ENCODE measurements at regions not wholly inside any gene's neighbourhood (a gene's known extent, or its start where the extent isn't known, plus 50 kb on each side); places are given as distances from the start of the nearest gene placed in this dataset.

DNA sequence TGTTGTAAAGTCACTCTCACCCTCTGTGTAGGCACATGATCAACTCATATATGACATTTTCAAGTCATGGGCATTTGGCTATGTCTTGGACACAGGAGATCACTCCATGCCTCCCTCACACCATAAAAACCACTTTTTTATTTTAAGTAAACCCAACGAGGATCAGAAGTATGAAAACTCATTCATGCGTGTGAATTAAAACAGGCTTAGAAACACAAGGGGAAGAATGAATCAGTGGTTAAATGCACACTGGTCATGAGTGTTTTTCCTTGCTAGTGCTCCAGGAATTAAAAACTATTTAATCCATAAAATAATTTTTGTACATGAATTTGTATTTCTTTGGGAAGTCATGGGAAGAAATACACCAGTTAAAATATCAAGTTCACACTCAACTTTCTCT is 198.4 kb downstream of the GALC start:
- H3K27me3 ChIP-seq (ENCODE audit: control insufficient read depth in 2 of 2, insufficient read depth in 2 of 2, low read length in 2 of 2) = no peaks in the 10 kb centered on the region
- no peaks in the 10 kb centered on the region for H3K9me1 ChIP-seq (replicated peaks; ENCODE audit: control insufficient read depth, extremely low read depth, insufficient read depth, low read length)
- no peak overlapping the region for H3K27ac ChIP-seq (ENCODE audit: insufficient read depth, low read depth, low read length)
- H4K20me1 ChIP-seq (replicated peaks; ENCODE audit: control insufficient read depth, extremely low read depth, insufficient read depth, low read length) = no peaks in the 10 kb centered on the region
- TF ChIP-seq, protein P1, sequence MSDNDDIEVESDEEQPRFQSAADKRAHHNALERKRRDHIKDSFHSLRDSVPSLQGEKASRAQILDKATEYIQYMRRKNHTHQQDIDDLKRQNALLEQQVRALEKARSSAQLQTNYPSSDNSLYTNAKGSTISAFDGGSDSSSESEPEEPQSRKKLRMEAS (IDR thresholded peaks at IDR 0.05; ENCODE audit: insufficient read depth, insufficient read length) = no peak
- TF ChIP-seq JUN (IDR thresholded peaks at IDR 0.05; ENCODE audit: borderline replicate concordance, insufficient read depth, insufficient read length, low read depth) (no peak), FOS (IDR thresholded peaks at IDR 0.05; ENCODE audit: borderline replicate concordance, insufficient read depth, low read length) (no peak), POLR2AphosphoS5 (IDR thresholded peaks at IDR 0.05; ENCODE audit: insufficient read depth, low read depth, low read length) (no peak), EZH2 (IDR thresholded peaks at IDR 0.05; ENCODE audit: borderline replicate concordance, low read depth, low read length, severe bottlenecking) (no peak), GATA2 (IDR thresholded peaks at IDR 0.05; ENCODE audit: insufficient read depth, insufficient read length, low read depth, low read length) (no peak)
- intact Hi-C loops (cut with micrococcal nuclease) = no loop called here
- no peak for DNase-seq (ENCODE audit: low read depth, low spot score)
- H3K4me1 ChIP-seq (ENCODE audit: control insufficient read depth, extremely low read depth, insufficient read depth, low read length) = no peaks in the 10 kb centered on the region
- ChIA-PET CTCF (no interaction called here), POLR2A (no interaction called here)
- H3K36me3 ChIP-seq (ENCODE audit: control insufficient read depth in 2 of 2, extremely low read depth in 1 of 2, insufficient read depth in 2 of 2, low read length in 2 of 2) = no peaks in the 10 kb centered on the region
- BruUV-seq (replicated peaks) = no TSS peak
- dilution Hi-C loops (cut with MboI; ENCODE audit: extremely low pct_ligation_motif_present, low sequenced_read_pairs) = no loop called here
- H3K9ac ChIP-seq (replicated peaks; ENCODE audit: extremely low read depth, insufficient read depth, low read length) = no peak overlapping the region
- H3K79me2 ChIP-seq (ENCODE audit: control insufficient read depth, insufficient read depth, low read length) = no peaks in the 10 kb centered on the region
- H3K4me3 ChIP-seq (replicated peaks in 1 of 3; ENCODE audit: insufficient read depth in 1 of 3, low read depth in 1 of 3, low read length in 3 of 3) = no peak overlapping the region
- H2AFZ ChIP-seq (ENCODE audit: low read depth, low read length) = no peak overlapping the region
- no peak overlapping the region for H3K4me2 ChIP-seq (ENCODE audit: insufficient read depth, low read length)
- no peaks in the 10 kb centered on the region for H3K9me3 ChIP-seq (replicated peaks; ENCODE audit: control insufficient read depth, insufficient read depth, low read length)
- FAIRE-seq = no peak

DNA sequence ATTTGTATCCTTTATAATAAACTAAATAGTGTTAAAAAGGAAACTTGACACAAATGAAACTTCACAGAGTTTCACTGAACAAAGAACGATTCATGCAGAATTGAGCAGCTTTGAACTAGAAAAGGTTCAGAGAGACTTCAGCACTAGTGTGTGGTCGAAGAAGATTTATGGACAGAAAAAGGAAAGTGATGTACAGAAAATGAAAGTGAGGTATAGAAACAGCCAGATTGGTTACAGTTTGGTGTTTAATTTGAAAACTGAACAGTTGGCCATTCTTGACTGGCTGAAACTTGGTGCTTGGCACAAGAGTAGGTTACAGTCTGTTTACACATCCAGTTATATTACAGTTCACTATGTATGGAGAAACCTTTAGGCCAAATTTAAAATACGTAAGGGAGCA is 207.1 kb downstream of the GALC start:
- CTCF ChIA-PET = no interaction called here
- POLR2A ChIA-PET = no interaction called here
- Histone ChIP-seq H3K27ac (ENCODE audit: insufficient read depth, low read depth, low read length) (no peak overlapping the region), H3K9ac (replicated peaks; ENCODE audit: extremely low read depth, insufficient read depth, low read length) (no peak overlapping the region), H3K9me3 (replicated peaks; ENCODE audit: control insufficient read depth, insufficient read depth, low read length) (no peaks in the 10 kb centered on the region), H3K36me3 (ENCODE audit: control insufficient read depth in 2 of 2, extremely low read depth in 1 of 2, insufficient read depth in 2 of 2, low read length in 2 of 2) (no peaks in the 10 kb centered on the region), H3K4me2 (ENCODE audit: insufficient read depth, low read length) (no peak overlapping the region), H3K4me1 (ENCODE audit: control insufficient read depth, extremely low read depth, insufficient read depth, low read length) (no peaks in the 10 kb centered on the region), H2AFZ (ENCODE audit: low read depth, low read length) (no peak overlapping the region), H3K79me2 (ENCODE audit: control insufficient read depth, insufficient read depth, low read length) (no peaks in the 10 kb centered on the region), H3K9me1 (replicated peaks; ENCODE audit: control insufficient read depth, extremely low read depth, insufficient read depth, low read length) (no peaks in the 10 kb centered on the region), H4K20me1 (replicated peaks; ENCODE audit: control insufficient read depth, extremely low read depth, insufficient read depth, low read length) (no peaks in the 10 kb centered on the region), H3K4me3 (replicated peaks in 1 of 3; ENCODE audit: insufficient read depth in 1 of 3, low read depth in 1 of 3, low read length in 3 of 3) (no peak overlapping the region), H3K27me3 (ENCODE audit: control insufficient read depth in 2 of 2, insufficient read depth in 2 of 2, low read length in 2 of 2) (no peaks in the 10 kb centered on the region)
- dilution Hi-C loops (cut with MboI; ENCODE audit: extremely low pct_ligation_motif_present, low sequenced_read_pairs) = no loop called here
- FAIRE-seq = no peak
- intact Hi-C loops (cut with micrococcal nuclease) = no loop called here
- TF ChIP-seq, protein P1 (IDR thresholded peaks at IDR 0.05; ENCODE audit: insufficient read depth, insufficient read length) = no peak
- no peak for TF ChIP-seq GATA2 (IDR thresholded peaks at IDR 0.05; ENCODE audit: insufficient read depth, insufficient read length, low read depth, low read length)
- no peak for TF ChIP-seq CTCF (IDR thresholded peaks at IDR 0.05; ENCODE audit: extremely low read depth in 1 of 2, insufficient read depth in 1 of 2, low read depth in 1 of 2, low read length in 2 of 2)
- TF ChIP-seq MYC (IDR thresholded peaks at IDR 0.05; ENCODE audit: low read depth, low read length) = no peak
- TF ChIP-seq POLR2AphosphoS5 (IDR thresholded peaks at IDR 0.05; ENCODE audit: insufficient read depth, low read depth, low read length) = no peak
- TF ChIP-seq EZH2 (IDR thresholded peaks at IDR 0.05; ENCODE audit: borderline replicate concordance, low read depth, low read length, severe bottlenecking) = no peak
- no peak for TF ChIP-seq JUN (IDR thresholded peaks at IDR 0.05; ENCODE audit: borderline replicate concordance, insufficient read depth, insufficient read length, low read depth)
- TF ChIP-seq FOS (IDR thresholded peaks at IDR 0.05; ENCODE audit: borderline replicate concordance, insufficient read depth, low read length) = no peak
- TF ChIP-seq POLR2A (IDR thresholded peaks at IDR 0.05; ENCODE audit: low read depth, low read length) = no peak
- no TSS peak for BruUV-seq (replicated peaks)
- no peak for DNase-seq (ENCODE audit: low read depth, low spot score)
